ENCODE measurements at regions not wholly inside any gene's neighbourhood (a gene's known extent, or its start where the extent isn't known, plus 50 kb on each side); places are given as distances from the start of the nearest gene placed in this dataset.

DNA sequence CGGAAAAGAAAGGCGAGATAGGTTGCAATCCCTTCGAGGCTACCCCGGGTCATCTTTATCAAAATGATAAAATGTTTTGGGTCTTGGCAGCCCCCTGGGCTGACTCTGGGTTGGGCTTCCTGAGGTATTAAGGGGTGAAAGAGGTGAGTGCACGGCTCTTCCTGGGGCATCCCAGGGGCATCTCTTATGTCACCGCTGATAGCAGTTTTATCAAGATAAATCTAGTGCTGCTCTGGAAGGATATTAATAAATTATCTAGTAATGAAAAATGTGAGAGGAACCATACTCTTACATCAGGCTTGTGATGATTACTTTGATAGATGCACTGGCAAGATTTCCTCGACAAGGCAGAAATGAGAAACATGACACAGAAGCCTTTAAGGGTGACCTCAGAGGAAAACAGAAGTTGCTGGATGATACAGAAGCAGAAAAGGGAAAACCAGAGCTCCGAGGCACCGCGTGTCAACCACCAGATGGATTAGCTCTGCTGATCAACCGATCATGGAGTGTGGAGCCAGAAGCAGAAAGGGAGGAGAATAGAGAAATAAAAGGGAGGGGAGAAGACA is 491.3 kb downstream of the TMEM114 start:
- ChIA-PET POLR2A (no interaction called here), CTCF (no interaction called here)
- Histone ChIP-seq H3K4me3 (ENCODE audit: low read depth, low read length) (no peak overlapping the region), H3K9me3 (ENCODE audit: control insufficient read depth, insufficient read depth, low read depth, low read length) (no peaks in the 10 kb centered on the region), H3K4me1 (ENCODE audit: control insufficient read depth, insufficient read depth, low read length) (no peaks in the 10 kb centered on the region), H3K36me3 (ENCODE audit: control insufficient read depth in 2 of 2, insufficient read depth in 1 of 2, low read length in 2 of 2) (no peaks in the 10 kb centered on the region), H3K27ac (ENCODE audit: extremely low read depth, low read depth, low read length) (no peak overlapping the region)
- TF ChIP-seq ZNF768 (tag by site-specific recombination; IDR thresholded peaks at IDR 0.05) (no peak), ZNF664 (tag by site-specific recombination; IDR thresholded peaks at IDR 0.05) (no peak), ZNF398 (tag by site-specific recombination; IDR thresholded peaks at IDR 0.05) (no peak), YY2 (tag by site-specific recombination; IDR thresholded peaks at IDR 0.05) (no peak), INSM2 (tag by site-specific recombination; IDR thresholded peaks at IDR 0.05) (no peak), ZNF777 (tag by site-specific recombination; IDR thresholded peaks at IDR 0.05; ENCODE audit: borderline replicate concordance) (no peak), RBAK (tag by site-specific recombination; IDR thresholded peaks at IDR 0.05) (no peak), ZNF138 (tag by site-specific recombination; IDR thresholded peaks at IDR 0.05; ENCODE audit: borderline replicate concordance) (no peak), KLF9 (tag by site-specific recombination; IDR thresholded peaks at IDR 0.05; ENCODE audit: low read depth) (no peak), ZNF701 (tag by site-specific recombination; IDR thresholded peaks at IDR 0.05) (no peak), ZNF677 (tag by site-specific recombination; IDR thresholded peaks at IDR 0.05) (no peak), ZNF416 (tag by site-specific recombination; IDR thresholded peaks at IDR 0.05) (no peak), ZBTB48 (tag by site-specific recombination; IDR thresholded peaks at IDR 0.05) (no peak), ZNF555 (tag by site-specific recombination; conservative IDR thresholded peaks at IDR 0.05) (no peak), ZNF280C (tag by site-specific recombination; IDR thresholded peaks at IDR 0.05) (no peak), OSR2 (tag by site-specific recombination; IDR thresholded peaks at IDR 0.05) (no peak)
- TF ChIP-seq, protein P1, sequence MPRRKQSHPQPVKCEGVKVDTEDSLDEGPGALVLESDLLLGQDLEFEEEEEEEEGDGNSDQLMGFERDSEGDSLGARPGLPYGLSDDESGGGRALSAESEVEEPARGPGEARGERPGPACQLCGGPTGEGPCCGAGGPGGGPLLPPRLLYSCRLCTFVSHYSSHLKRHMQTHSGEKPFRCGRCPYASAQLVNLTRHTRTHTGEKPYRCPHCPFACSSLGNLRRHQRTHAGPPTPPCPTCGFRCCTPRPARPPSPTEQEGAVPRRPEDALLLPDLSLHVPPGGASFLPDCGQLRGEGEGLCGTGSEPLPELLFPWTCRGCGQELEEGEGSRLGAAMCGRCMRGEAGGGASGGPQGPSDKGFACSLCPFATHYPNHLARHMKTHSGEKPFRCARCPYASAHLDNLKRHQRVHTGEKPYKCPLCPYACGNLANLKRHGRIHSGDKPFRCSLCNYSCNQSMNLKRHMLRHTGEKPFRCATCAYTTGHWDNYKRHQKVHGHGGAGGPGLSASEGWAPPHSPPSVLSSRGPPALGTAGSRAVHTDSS (tag by site-specific recombination; IDR thresholded peaks at IDR 0.05), result no peak
- TF ChIP-seq, protein P2, sequence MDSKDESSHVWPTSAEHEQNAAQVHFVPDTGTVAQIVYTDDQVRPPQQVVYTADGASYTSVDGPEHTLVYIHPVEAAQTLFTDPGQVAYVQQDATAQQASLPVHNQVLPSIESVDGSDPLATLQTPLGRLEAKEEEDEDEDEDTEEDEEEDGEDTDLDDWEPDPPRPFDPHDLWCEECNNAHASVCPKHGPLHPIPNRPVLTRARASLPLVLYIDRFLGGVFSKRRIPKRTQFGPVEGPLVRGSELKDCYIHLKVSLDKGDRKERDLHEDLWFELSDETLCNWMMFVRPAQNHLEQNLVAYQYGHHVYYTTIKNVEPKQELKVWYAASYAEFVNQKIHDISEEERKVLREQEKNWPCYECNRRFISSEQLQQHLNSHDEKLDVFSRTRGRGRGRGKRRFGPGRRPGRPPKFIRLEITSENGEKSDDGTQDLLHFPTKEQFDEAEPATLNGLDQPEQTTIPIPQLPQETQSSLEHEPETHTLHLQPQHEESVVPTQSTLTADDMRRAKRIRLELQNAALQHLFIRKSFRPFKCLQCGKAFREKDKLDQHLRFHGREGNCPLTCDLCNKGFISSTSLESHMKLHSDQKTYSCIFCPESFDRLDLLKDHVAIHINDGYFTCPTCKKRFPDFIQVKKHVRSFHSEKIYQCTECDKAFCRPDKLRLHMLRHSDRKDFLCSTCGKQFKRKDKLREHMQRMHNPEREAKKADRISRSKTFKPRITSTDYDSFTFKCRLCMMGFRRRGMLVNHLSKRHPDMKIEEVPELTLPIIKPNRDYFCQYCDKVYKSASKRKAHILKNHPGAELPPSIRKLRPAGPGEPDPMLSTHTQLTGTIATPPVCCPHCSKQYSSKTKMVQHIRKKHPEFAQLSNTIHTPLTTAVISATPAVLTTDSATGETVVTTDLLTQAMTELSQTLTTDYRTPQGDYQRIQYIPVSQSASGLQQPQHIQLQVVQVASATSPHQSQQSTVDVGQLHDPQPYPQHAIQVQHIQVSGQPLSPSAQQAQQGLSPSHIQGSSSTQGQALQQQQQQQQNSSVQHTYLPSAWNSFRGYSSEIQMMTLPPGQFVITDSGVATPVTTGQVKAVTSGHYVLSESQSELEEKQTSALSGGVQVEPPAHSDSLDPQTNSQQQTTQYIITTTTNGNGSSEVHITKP (tag by site-specific recombination; IDR thresholded peaks at IDR 0.05), result no peak
